IMR-90 (cell line): ENCODE measurements at regions not wholly inside any gene's neighbourhood (a gene's known extent, or its start where the extent isn't known, plus 50 kb on each side); places are given as distances from the start of the nearest gene placed in this dataset.
"Not testable (repeated sequence)": the region's sequence is repeated elsewhere in the genome, so short reads cannot be mapped to it uniquely, and the experiment has no call there.

Experiments
- ATAC-seq: fragments of 200-7000 bp; cut with Tn5 transposase; 2 replicates; pipeline ENCODE4 v1.9.1; 2020; ENCODE audit warnings: low read depth, mild to moderate bottlenecking, moderate library complexity
- BruUV-seq: library from RNA; stranded (reverse); fragments of 400-500 nt; replicated peaks from 2 replicates; lab custom pipeline; 2021; lab: Mats Ljungman, UMichigan
- CTCF ChIA-PET: fragments of 300-600 bp; formaldehyde crosslinking; extraction: SDS; loops from one replicate; lab custom pipeline; 2021; ENCODE audit warnings: antibody characterized with exemption; lab: Yijun Ruan, JAX
- POLR2A ChIA-PET: fragments of 300-600 bp; sonication (Branson Sonifier 250); formaldehyde crosslinking; loops from one replicate; lab custom pipeline; 2022; ENCODE audit warnings: antibody characterized with exemption; ENCODE audit not compliant: unreplicated experiment; lab: Charles Lee
- DNase-seq: peaks from one replicate; pipeline ENCODE4 v3.0.0; 2013
- H2AFZ ChIP-seq: replicated peaks from 2 replicates; pipeline ENCODE3; 2013; ENCODE audit warnings: low read length, mild to moderate bottlenecking; ENCODE audit not compliant: poor library complexity
- H2AK5ac ChIP-seq: 2 replicates; pipeline ENCODE4 v1.6.1; 2013; ENCODE audit warnings: low read depth, low read length, inconsistent platforms
- H2AK9ac ChIP-seq: replicated peaks from 2 replicates; pipeline ENCODE3; 2013; ENCODE audit warnings: mild to moderate bottlenecking, low read depth, low read length, moderate library complexity; ENCODE audit not compliant: poor library complexity
- H2BK120ac ChIP-seq: 2 replicates; pipeline ENCODE4 v1.6.1; 2013; ENCODE audit warnings: low read depth, low read length, inconsistent platforms
- H2BK15ac ChIP-seq: 3 replicates; pipeline ENCODE4 v1.6.1; 2013; ENCODE audit warnings: low read depth, low read length, inconsistent platforms
- H2BK20ac ChIP-seq: 2 replicates; pipeline ENCODE4 v1.6.1; 2013; ENCODE audit warnings: low read depth, mild to moderate bottlenecking, inconsistent platforms, low read length, moderate library complexity
- H2BK5ac ChIP-seq: 2 replicates; pipeline ENCODE4 v1.6.1; 2013; ENCODE audit warnings: mild to moderate bottlenecking, low read depth, low read length, inconsistent platforms; ENCODE audit not compliant: poor library complexity, severe bottlenecking
- H3K14ac ChIP-seq: replicated peaks from 2 replicates; pipeline ENCODE4 v1.6.1; 2013; ENCODE audit warnings: low read depth, low read length, inconsistent platforms
- H3K18ac ChIP-seq: 2 replicates; pipeline ENCODE4 v1.6.1; 2013; ENCODE audit warnings: low read depth, low read length, control low read depth
- H3K23ac ChIP-seq: 2 replicates; pipeline ENCODE4 v1.6.1; 2013; ENCODE audit warnings: low read depth, low read length, inconsistent platforms
- H3K27ac ChIP-seq: 2 replicates; pipeline ENCODE4 v1.5.1; 2013; ENCODE audit warnings: mild to moderate bottlenecking, control low read depth, low read length; ENCODE audit not compliant: insufficient read depth
- H3K27me3 ChIP-seq: 2 replicates; pipeline ENCODE4 v1.6.1; 2013; ENCODE audit warnings: low read length; ENCODE audit not compliant: control insufficient read depth, insufficient read depth
- H3K36me3 ChIP-seq: 2 replicates; pipeline ENCODE4 v1.6.1; 2013; ENCODE audit warnings: low read length, mixed read lengths; ENCODE audit not compliant: control insufficient read depth, insufficient read depth
- H3K4ac ChIP-seq: 2 replicates; pipeline ENCODE4 v1.6.1; 2013; ENCODE audit warnings: low read depth, low read length, inconsistent platforms
- H3K4me1 ChIP-seq: 2 replicates; pipeline ENCODE4 v1.6.1; 2013; ENCODE audit warnings: low read length, mixed read lengths; ENCODE audit not compliant: control insufficient read depth, insufficient read depth
- H3K4me2 ChIP-seq: 2 replicates; pipeline ENCODE4 v1.6.1; 2013; ENCODE audit warnings: low read depth, mild to moderate bottlenecking, control low read depth, low read length, moderate library complexity
- H3K4me3 ChIP-seq: 2 replicates; pipeline ENCODE4 v1.5.1; 2013; ENCODE audit warnings: low read depth, mild to moderate bottlenecking, control low read depth, low read length, moderate library complexity; ENCODE audit not compliant: insufficient read depth
- H3K56ac ChIP-seq: 2 replicates; pipeline ENCODE4 v1.6.1; 2013; ENCODE audit warnings: low read length, inconsistent platforms; ENCODE audit not compliant: insufficient read depth; ENCODE audit errors: extremely low read depth
- H3K79me1 ChIP-seq, 2 experiments: 2 replicates each; pipeline ENCODE4 v1.6.1; 2013; ENCODE audit warnings: low read length in 2 of 2, inconsistent platforms in 1 of 2, low read depth in 1 of 2
- H3K9ac ChIP-seq: 2 replicates; pipeline ENCODE4 v1.6.1; 2013; ENCODE audit warnings: low read depth, low read length, control low read depth
- H3K9me1 ChIP-seq: 2 replicates; pipeline ENCODE4 v1.6.1; 2013; ENCODE audit warnings: low read length, inconsistent platforms; ENCODE audit not compliant: insufficient read depth
- H3K9me3 ChIP-seq: 2 replicates; pipeline ENCODE4 v1.6.1; 2013; ENCODE audit warnings: low read length; ENCODE audit not compliant: control insufficient read depth, insufficient read depth
- H4K20me1 ChIP-seq: 2 replicates; pipeline ENCODE4 v1.6.1; 2013; ENCODE audit warnings: low read length, inconsistent platforms; ENCODE audit not compliant: insufficient read depth
- H4K5ac ChIP-seq: 2 replicates; pipeline ENCODE4 v1.6.1; 2013; ENCODE audit warnings: mild to moderate bottlenecking, low read depth, low read length, control low read depth
- H4K8ac ChIP-seq, 2 experiments: 2 replicates each; pipeline ENCODE4 v1.6.1; 2013; ENCODE audit warnings: low read depth in 2 of 2, low read length in 2 of 2, control low read depth in 1 of 2, inconsistent platforms in 1 of 2
- H4K91ac ChIP-seq: 2 replicates; pipeline ENCODE4 v1.6.1; 2013; ENCODE audit warnings: low read depth, low read length, inconsistent platforms; ENCODE audit not compliant: insufficient read depth
- WGBS, 2 experiments: methylation state at CpG; one replicate each; pipeline versions ENCODE4 v1.1.5 to v1.1.7; 2013; ENCODE audit warnings: missing lambda C conversion rate in 2 of 2; ENCODE audit not compliant: insufficient read length in 1 of 2; ENCODE audit errors: extremely low coverage in 2 of 2; 5-methylcytosine and 5-hydroxymethylcytosine counted together
- dilution Hi-C: fragments of 300-500 bp; cut with HindIII; formaldehyde crosslinking; loops from one replicate; pipeline ENCODE4 v1.14.3; 2018; ENCODE audit warnings: low sequenced_read_pairs; ENCODE audit not compliant: unreplicated experiment
- in situ Hi-C: fragments of 300-500 bp; cut with MboI; formaldehyde crosslinking; loops from 3 replicates; pipeline ENCODE4 v1.14.3; 2019; ENCODE audit warnings: low sequenced_read_pairs, inconsistent platforms, mixed read lengths
- intact Hi-C: fragments of 100-400 bp; cut with micrococcal nuclease; formaldehyde crosslinking; loops from 2 replicates; pipeline ENCODE4 v1.10.0; 2022

DNA sequence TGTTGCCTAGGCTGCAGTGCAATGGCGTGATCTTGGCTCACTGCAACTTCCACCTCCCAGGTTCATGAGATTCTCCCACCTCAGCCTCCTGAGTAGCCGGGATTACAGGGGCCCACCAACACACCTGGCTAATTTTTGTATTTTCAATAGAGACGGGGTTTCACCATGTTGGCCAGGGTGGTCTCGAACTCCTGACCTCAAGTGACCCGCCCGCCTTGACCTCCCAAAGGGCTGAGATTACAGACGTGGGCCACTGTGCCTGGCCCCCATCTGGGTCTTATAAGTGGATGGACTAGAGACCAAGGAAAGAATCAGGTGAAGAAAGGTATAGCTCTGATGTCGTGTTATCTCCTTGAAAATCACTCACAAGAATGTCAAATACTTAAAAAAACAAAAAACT lies 92.3 kb downstream of the RPL27A start:
- H3K14ac ChIP-seq, H4K8ac ChIP-seq, in situ Hi-C loops, H2BK120ac ChIP-seq, H2AK9ac ChIP-seq, H4K91ac ChIP-seq, H2BK20ac ChIP-seq, H3K9me3 ChIP-seq, H2BK5ac ChIP-seq, H3K4ac ChIP-seq, H2BK15ac ChIP-seq, H3K27me3 ChIP-seq, dilution Hi-C loops, H3K9ac ChIP-seq, H3K56ac ChIP-seq, H3K4me3 ChIP-seq, POLR2A ChIA-PET, H3K23ac ChIP-seq, H3K27ac ChIP-seq, ATAC-seq, DNase-seq, H3K4me2 ChIP-seq, H2AK5ac ChIP-seq, H2AFZ ChIP-seq, H3K18ac ChIP-seq, H4K5ac ChIP-seq, BruUV-seq: not testable (repeated sequence)
- intact Hi-C loops = loop anchor here (5.0 kb wide), 1 partner anchor 32 kb away; no protein-coding TSS in a partner anchor
- peaks cover 35% of the 10 kb centered on the region for H4K20me1 ChIP-seq
- peaks cover 62% of the 10 kb centered on the region for H3K9me1 ChIP-seq
- CTCF ChIA-PET = interaction anchor here (1.2 kb wide), 1 partner anchor 10 kb away, joined by 3 read pairs; no protein-coding TSS in a partner anchor
- peaks cover 49 to 96% of the 10 kb centered on the region in 2 experiments for H3K79me1 ChIP-seq
- 100% methylated on average over 1 of the region's 8 CpGs; no CpG with 5 or more reads in 1 of the 2 experiments for WGBS, 2 experiments
- peaks cover 20% of the 10 kb centered on the region for H3K36me3 ChIP-seq
- H3K4me1 ChIP-seq = peaks cover 39% of the 10 kb centered on the region
